HG02884 (cell line): ENCODE measurements at regions not wholly inside any gene's neighbourhood (a gene's known extent, or its start where the extent isn't known, plus 50 kb on each side); places are given as distances from the start of the nearest gene placed in this dataset.

ENCODE experiments used
- ATAC-seq: cut with Tn5 transposase; IDR thresholded peaks from one replicate; pipeline ENCODE4 v1.9.1; 2021; ENCODE audit warnings: mild to moderate bottlenecking, moderate library complexity; ENCODE audit not compliant: unreplicated experiment

DNA sequence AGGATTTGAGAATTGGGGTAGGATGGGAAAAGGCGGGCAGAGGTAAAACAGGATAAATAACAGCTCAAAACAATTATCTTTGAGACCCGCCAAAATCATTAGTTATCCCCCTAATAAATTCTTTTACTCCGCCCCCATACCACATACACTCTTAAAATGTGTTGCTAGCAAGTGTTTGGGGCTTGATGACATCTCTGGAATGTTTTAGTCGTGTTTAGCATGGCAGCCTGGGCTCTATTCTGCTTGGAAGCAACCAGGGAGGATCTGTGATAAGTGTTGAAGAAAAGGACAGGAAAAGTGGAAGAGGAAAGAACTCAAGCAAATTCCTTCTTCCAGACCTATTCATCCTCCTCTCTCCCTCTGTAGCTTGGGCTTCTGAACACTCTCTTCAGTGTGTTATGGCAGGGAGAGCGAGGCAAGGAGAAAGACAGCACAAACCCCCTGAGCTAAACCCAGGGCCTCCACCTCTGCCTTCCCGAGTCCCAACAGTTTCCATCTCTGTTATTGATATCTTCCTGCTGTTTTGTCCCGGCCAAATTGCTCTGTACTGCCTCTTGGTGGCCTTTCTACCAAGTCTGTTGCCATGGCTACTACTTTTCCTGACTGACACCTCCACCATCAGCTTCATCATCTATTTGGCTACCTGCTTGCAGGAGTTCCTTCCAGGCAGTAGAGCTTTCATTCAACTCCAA, 135.8 kb downstream of the RPL22L1 start:
- no peak for ATAC-seq

DNA sequence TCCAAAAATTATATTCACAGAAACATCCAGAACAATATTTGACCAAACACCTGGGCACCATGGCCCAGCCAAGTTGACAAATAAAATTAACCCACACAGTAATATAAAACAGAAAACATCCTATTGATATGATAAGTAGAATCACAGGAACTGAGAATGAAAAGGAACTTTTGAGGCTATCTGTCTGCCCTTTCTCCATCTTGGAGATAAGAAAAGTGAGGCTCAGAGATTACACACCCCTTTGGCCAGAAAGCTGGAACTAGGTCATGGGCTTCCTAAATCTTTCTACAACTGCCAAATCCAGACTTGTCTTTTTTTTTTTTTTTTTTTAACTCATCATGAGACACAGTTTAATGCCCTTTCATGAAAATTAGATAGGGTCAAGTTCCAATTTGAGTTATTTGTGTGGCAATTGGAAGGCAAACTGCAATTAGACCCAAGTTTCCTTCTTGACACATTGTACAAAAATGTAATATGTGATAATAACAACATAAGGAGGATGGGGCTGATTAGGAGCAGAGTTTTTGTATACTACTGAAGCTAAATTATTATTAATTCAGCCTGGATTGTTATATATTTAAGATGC, 137.2 kb downstream of the RPL22L1 start:
- ATAC-seq = no peak

DNA sequence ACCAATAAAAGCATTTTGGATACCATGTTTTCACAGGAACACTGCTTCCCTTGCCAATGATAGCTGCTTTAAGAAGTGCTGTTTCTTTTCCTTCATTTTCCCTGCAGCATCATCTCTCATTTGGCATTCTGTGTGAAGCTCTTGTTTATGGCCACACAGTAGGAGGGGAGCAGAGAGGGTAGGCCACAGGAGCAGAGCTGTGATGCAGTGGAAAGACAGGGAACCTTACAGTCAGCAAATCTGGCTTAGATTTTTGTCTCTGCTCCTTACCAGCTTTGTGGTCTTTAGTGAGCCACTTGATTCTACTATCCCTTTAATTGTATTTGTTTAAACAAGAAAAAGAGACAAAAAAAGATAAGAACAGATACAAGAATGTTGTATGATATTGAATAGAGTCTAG, 138.7 kb downstream of the RPL22L1 start:
- ATAC-seq = no peak

DNA sequence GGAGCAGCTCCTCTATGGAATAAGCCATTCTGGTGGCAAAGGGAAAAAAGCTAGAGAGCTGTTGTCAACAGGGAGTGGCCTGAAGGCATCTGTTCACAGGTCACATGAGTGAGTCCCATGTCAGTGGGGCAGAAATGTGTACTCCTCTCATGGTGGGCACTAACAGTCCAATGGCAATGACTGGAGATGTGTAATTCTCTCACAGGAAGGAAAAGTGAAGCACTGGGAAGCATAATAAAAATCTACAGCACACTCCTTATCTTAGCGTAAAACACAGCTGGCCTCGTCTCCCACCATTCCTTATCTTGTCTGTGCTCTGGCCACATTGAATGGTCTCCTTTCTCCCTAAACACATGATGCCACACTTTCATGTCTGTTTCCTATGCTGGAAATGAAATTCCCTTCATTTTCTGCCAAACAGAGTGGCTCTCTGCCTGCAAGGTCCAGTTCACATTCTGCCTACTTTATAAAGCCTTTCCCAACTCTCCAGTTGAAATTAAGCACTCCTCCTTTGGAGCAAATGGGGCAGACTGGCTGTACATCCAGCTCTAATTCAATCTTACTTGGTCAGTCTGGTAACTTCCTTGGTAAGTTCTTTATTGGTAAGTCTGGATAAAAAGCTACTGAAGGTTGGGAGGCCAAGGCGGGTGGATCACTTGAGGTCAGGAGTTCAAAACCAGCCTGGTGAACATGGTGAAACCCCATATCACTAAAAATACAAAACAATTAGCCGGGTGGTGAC, 139.8 kb downstream of the RPL22L1 start:
- ATAC-seq = no peak

DNA sequence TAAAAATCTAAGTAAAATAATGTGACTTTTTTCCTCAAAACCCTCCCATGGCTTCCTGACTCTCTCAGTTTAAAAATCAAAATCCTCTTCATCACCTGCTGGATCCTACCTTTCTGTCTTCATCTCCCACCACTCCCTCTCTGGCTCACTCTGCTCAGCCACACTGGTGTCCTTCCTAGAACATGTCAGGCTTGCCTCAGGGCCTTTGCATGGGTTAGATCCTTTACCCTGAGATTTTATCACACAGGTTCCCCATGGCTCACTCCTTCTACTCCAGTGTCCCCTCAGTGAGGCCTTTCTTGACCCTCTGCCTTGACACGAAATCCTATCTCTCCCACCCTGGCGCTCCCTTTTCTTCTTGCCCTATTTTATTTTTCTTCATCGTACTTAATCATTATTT, 141.8 kb downstream of the RPL22L1 start:
- ATAC-seq = no peak

DNA sequence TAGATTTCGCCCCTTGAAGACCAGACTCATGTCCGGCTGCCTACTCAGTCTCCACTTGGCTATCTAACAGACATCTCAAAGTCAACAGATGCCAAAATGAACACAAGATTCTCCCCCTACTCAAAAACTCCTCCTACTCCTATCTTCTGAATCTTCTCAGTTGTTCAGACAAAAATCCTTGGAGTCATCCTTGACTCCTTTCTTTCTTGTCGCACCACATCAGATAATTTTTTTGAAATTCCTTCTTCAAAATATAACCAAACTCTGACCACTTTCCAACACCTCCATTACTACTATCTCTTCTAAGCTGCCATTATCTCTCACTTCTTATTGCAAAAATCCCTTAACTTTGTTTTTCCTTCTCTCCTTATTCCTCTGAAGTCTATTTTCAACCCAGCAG, 141.9 kb upstream of the SLC7A14 start:
- no peak for ATAC-seq

DNA sequence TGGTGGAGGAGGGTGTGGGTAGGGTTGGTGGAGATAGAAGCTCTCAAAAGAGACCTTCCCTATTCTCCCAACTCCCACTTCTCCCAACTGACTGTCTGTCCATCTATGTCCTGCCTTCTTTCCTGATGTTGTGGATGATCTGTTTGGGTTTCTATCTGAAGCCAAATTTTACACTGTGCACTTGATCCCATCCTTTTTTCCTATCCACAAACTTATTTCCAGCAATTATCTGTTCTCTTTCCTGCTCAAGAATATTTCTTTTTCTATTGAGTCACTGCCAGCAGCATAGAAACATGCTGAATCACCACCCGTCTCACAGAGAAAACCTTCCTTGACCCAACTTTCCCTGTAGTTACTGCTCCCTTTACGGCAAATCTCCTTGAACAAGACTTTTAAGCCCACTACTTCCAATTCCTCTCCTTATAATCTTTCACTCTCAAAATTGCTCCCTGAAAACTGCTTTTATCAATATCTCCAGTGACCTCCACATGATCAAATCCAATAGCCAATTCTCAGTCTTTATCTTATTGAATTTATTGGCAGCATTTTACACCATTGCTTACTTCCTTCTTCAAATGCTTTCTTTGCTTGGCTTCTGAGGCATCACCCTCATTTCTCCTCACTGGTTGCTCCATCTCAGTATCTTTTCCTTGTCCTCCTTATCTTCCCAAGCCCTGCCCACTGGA, 141.2 kb upstream of the SLC7A14 start:
- no peak for ATAC-seq

DNA sequence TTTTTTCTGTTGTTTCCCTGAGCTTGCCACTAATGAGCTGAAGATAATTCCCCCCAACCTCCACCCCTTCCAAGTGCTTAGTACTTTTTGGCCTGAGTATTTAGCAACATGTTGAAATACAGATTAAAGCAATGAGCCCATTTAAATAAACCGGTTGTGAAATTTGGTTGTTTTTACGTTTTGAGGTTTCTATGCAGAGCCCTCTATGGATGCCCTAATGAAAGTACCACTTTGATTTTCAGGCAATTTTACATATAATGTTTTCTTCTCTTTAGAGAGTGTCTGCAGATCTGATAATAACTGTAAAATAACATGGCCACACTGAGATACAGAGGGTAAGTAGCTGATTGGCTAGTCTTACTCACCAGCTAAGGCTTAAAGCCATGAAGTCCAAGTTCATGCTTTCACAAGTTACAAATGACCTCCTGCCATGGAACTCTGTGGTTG, 139.4 kb upstream of the SLC7A14 start:
- no peak for ATAC-seq

DNA sequence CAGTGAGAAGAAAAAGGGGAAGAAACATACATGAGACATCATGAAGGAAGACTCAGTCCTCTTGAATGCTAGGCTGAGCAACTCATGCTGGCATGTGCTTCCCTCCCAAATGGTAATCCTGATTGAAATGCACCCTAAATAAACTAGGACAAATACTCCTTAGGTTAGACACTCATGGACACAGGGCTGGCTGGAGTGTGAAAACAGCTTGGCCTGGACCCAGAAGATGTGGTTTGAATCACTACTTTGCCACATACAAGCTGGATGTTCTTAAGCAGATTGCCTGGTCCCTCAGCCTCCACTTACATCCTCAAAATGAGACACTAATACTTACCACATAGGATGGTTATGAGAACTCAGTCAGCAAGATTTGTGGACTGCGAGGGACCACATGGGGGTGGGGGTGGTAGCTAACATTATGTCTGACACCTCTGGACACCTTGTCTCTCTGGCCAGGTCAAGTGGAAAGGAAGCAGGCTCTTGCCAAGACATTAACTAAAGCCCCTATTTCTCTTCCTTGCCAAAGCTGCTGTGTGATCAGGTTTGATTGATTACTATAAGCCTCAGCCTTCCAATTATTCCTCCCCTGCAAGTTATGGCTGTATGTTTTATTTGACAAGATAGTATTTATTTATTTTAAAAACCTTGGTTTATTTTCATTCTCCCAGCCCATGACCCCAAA, 138.9 kb upstream of the SLC7A14 start:
- no peak for ATAC-seq

DNA sequence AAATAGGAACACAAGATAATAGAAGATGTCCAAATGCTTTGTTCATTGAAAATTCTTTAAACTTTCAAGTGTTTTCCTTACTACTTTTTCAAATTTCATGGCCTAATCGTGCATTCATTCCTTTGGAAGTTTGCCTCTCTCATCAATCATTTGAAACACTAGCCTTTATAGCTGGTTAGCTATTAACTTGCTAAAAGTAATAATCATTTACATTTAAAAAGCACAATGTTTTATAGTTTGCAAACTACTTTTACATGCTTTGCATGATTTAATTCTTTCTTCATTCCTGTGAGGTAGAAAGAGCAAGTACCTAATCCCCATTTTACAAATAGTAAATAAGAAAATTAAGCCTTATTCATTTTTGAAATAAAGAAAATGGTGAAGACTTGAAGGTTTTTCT, 137.4 kb upstream of the SLC7A14 start:
- no peak for ATAC-seq

DNA sequence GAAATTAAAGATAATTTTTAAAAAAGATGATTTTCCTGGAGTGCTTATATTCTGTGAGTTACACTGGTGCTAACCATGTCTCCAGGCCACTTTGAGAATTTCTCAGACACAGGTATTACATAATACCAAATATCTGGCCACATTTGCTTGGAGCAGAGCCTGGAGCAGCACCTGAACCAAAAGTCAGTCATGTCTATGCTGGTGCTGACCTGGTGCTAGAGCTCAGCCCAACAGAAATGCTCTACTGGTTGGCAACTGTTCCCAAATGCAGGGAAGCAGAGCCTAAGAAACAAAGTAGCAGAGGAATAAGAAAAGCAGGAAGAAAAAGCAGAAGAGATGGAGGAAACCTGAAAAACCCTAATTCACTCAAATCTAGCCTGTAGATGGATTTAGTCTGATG, 135.7 kb upstream of the SLC7A14 start:
- ATAC-seq = no peak

DNA sequence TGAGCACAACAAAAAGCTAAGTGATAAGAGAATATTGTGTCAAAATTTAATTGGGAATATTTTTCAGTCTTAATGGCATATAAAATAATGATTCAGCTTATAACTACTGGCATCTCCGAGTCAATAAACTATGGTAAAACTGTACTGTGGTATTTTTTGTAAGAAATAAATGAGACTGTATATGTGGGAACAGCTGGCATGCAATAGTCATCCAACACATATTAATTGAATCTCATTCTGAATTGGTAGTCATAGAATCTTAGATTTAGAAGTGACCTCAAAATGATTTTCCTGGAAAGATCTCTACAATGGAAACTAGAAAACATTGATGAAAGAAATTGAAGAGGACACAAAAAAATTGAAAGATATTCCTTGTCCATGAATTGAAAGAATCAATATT, 133.4 kb upstream of the SLC7A14 start:
- no peak for ATAC-seq

DNA sequence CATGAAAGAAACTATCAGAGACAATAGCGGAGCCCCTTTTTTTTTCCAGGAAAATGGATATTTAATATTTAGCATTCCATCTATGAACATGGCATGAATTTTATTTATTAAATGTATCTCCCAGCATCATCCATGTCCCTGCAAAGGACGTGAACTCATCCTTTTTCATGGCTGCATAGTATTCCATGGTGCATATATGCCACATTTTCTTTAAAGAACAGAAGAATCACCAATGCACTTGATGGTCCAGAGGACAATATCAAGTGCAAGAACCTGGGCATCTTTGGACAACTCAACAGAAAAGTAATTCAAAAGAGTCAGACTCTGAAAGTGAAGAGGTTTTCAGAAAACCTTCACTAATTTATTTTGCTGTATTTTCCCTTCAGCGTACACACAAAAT, 133.0 kb upstream of the SLC7A14 start:
- no peak for ATAC-seq

DNA sequence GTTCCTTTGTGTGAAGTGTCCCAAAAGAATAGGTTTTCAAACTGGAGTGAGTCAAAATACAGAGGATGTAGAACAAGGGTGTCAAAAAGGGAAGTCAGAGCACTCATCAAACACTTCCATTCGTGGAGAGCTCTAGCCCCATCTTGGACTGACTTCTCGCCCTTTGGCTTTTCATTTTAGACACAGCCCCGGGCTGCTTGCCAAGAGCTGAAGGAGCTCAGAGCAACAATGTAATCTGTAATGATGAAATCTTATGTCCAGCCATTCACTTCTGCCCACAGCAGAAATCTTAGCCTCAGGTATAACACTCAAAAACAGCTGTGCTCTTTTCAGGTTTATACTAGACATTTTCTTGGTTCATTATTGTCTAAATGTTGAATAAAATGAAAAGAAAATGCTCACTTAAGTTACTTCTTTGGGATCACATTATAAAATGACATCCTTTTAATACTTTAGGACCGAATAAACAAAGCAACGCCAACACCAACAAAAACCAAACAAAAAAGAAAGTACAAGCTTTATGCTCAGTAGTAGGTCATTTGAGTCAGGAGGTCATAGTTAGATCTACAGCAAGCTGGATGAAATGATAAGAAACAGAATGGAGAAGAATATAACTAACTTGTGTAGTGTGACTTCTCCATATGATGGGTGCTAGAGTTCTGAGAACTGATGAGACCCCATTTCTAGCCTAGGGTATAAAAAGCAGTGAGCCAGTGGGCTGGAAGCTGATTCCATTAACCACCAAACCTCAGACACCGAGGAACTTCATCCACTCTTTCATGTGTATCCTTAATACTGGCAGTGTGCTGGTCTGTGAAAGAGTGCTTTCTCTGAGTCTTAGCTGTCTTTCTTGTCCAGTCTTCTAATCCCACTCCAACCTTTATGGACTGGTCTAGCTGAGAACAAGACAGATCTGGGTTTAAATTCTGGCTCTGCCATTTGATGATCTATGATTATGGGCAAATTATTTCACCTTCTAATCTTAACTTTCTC, 131.8 kb upstream of the SLC7A14 start:
- ATAC-seq = no peak

DNA sequence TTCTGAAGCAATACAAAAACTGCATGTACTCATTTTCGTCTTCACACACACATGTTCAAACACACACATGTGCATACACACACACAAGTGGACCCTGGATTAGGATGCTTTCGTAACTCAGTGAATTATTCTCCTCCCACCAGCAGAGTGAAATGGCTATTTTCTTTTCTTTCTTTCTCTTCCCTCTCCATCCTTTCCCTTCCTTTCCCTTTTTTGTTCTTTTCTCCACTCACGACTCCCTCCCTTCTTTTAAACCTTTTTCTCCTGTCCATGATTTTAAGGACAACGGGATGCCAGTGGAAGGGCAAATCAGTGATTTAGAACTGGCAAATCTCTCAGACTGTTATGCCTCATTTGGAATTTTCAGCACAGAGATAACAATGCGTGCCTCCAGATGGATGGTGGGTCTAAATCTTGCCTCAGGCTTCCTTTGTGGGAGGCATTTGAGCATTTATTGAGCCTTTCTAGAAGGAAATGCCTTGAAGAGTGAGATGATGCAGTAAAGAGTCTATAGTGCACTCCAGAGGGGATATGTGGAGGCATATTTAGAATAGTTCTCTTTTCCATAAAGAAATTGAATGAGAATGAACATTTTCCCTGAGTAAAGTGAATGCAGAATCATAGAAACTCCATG, 130.4 kb upstream of the SLC7A14 start:
- ATAC-seq = no peak

DNA sequence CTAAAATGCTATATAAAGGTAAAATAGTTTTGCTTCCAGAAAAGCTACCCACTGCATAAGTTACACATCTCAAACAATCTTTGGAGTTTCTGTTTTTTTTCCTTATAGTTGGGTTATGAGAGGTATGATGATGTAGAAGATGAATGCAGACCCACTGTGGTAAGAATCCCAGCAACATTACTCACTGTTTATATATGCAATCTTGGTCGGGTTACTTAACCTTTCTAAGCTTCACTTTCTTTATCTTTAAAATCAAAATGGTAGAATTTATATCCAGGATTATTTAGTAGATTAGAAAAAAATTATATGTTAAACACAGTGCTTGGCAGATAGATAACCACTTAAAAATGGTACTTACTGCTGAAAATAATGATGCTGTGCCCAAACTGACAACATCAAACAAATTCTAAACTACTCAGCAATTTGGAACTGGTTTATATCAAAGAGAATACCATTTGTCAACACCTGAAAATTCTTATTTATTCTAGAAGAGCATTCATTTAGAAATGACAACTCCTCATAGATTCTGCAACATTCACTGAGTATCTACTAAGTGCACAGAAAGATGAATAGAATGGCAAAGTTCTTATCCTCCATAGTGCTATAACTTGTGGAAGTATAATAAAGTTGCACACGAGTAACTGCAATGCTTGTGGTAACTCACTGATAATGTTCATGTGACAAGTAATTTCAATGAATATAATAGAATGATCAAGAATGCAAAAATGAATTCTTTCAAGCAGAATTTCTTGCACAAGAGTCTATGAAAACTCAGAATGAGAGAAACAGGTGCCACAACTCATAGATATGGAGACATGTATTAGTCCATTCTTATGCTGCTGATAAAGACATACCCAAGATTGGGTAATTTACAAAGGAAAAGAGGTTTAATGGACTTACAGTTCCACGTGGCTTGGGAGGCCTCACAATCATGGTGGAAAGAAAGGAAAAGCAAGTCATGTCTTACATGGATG, 129.0 kb upstream of the SLC7A14 start:
- ATAC-seq = no peak

DNA sequence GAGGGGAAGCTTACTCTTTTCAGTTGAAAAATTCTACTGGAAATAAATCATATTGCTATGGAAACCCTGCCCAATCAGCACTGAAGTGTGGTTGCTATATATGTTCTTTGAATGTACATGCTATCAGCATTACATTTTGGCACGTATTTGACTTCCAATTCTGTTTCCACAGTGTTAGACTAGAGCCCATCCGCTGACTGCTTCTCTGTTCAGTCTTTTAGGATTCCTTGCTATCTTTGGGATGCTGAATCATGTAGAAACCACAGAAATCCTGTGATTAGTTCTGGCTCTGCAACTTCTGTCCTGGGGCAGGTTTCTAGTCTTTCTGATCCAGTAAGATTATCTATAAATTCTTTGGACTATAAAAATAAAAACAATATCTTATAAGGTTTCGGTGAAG, 128.2 kb upstream of the SLC7A14 start:
- no peak for ATAC-seq

DNA sequence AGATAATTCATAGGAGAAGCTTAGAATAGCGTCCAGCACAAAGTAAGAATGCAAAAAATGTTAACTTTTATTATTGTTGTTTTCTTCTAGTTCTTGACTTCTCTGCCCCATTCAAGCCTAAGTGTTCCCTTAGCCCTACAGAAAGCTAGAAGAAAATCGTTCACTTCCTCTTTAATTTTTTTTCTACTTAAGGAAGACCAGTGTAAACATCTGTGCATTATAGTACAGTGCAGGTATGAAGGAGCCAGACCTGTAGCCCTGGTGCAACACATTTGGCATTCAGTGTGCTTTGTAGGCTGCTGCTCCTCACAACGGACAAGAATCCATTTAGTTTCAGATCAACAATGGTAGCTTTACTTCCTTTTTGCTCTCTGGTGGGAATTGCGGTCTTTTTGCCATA, 127.8 kb upstream of the SLC7A14 start:
- ATAC-seq = no peak
